GM18499 (cell line): ENCODE measurements at regions not wholly inside any gene's neighbourhood (a gene's known extent, or its start where the extent isn't known, plus 50 kb on each side); places are given as distances from the start of the nearest gene placed in this dataset.

Source experiments
- ATAC-seq: cut with Tn5 transposase; IDR thresholded peaks from one replicate; pipeline ENCODE4 v1.9.1; 2021; ENCODE audit warnings: moderate number of reproducible peaks; ENCODE audit not compliant: insufficient read depth, unreplicated experiment

DNA sequence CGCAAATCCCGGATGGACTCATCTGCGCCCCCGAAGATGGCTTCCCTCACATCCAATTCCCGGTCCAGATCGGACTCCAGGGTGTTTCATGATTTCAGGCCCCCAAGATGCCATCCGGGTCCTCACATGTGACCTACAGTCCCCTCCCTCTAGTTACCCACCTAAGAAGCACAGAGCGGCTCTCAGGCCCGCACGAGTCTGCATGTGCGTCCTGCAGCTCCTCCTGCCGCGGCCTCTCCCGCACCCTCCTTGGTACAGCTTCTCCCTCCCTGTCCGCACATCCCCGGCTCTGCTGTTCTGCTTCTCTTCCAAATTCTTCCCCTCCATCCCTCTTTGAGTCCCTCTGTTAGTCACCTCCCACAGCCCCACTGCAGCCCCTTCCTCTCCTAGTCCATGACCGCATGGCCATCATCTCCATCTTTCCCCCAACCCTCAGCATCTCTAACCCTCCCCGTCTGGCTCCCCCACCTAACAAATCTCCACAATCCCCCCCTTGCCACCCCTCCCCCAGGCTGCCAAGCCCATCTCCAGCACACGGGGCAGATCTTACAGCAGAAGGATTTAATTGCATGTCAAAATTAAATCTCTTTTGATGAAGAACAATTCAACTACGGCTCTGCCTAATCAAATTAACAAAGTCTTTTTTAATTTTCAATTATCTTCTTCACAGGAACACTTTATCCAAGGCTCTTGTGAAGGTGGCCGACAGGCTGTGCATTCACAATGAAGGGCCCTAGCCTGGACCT is 231.0 kb downstream of the RBFOX3 start:
- ATAC-seq = no peak

DNA sequence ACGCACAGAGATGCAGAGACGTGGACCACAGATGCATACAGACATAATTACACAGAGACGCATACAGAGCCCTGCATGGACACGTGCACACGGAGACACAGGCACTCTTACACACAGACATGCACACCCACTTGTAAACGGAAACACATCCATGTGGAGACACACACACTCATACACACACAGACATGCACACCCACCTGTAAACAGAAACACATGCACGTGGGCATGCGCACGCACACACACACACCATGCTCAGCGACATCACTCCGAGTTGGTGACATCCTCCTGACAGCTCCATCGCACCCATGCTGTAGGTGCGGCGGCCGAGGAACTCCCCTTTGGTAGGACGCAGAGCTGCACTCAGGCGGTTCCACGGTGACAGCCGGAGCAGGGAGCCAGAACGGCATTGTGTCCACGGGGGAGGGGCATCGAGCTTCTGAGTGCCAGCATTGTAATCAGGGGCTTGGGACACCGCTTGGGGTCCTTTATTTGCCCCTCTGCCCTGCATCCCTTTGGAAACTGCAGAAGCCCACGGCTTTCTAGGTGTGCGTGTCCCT is 233.5 kb downstream of the RBFOX3 start:
- no peak for ATAC-seq

DNA sequence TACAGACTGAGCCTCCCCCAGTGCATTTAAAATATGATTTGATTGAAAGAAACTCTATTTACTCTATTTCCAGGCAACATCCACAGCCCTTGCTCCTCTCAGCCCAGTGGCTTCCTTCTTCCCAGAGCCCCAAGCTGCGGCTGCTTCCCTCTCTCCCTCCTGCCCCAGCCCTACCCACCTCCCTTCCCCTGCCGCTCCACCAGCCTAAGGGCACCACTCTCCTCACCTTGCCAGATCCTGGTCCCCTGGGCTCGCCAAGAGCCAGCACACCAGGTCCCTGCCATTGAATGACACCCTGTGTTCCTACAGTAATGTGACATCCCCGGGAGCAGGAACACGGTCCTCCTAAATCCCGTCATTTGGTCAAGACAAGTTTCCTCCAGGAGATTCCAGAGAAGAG is 236.0 kb downstream of the RBFOX3 start:
- no peak for ATAC-seq

DNA sequence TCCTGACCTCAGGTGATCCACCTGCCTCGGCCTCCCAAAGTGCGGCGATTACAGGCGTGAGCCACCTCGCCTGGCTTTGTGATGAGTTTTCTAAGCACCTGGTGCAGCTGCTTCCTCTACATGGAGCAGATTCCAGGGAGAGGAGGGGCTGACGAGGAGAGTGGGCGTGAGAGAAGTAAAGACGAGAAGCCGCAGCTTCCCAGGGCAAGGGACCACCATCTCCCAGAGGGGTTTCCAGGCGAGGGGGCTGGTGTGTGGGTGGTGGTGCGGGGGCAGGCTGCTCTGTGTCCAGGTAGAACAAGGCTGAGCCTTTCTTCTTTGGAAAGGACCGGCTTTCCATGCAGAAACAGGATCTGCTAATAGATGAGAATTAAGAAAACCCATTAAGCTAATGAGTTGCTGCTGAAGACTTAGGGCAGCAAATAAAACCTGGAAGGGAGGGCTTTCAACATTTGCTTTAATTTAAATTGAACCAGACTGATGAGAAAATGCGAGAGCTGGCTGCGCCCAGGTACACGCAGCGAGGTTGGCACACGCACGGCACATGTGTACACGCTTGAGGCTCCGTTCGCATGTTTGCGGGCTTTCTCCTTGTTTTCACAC is 236.7 kb downstream of the RBFOX3 start:
- no peak for ATAC-seq

DNA sequence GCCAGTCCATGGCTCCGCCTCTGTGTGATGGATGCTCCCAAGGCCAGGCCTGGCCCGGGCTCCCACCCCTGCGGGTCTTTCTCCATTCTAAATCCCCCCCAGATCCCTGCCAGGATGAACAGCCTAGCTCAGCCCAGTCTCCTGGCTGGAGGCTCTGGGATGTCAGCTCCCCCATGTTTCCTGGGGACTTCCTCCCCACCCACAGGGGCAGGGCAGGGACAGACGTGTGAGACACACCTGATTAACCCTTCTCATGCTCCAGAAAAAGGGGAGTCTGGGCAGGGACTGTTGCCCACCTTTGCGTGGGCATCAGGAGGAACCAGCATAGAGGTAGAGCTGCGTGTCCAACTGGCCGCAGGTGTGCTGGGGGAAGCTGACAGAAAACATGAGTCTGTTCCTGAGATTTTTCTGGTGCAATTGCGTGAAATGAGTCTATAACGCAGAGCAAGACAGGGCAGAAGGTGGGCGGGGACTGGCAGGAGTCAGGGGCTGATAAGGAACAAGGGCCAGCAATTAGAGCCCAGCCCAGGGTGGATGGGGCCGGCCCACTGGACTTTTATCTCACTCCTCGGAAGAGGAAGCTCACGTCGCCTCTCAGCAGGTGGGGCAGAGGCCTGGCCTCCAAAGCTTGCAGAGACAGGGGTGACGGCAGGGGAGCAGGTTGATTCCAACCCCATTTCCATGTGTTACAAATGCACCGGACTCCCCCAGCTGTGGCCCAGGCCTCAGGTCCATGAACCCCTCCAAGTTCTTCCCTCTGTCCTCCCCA is 238.2 kb downstream of the RBFOX3 start:
- no peak for ATAC-seq

GRCh38 chr17:79371984-79372383 is 238.9 kb downstream of the RBFOX3 start:
- ATAC-seq = no peak

- no peak for ATAC-seq
These were observed 240.3 kb downstream of the RBFOX3 start for GRCh38 chr17:79370594-79370993.

GRCh38 chr17:79370126-79370525 is 240.7 kb downstream of the RBFOX3 start:
- ATAC-seq = no peak

- no peak for ATAC-seq
These were observed 241.3 kb downstream of the RBFOX3 start for GRCh38 chr17:79369532-79369931.

- ATAC-seq = no peak
These were observed 241.8 kb downstream of the RBFOX3 start for GRCh38 chr17:79369001-79369400.

- no peak for ATAC-seq
These were observed 242.3 kb downstream of the RBFOX3 start for GRCh38 chr17:79368521-79368920.

DNA sequence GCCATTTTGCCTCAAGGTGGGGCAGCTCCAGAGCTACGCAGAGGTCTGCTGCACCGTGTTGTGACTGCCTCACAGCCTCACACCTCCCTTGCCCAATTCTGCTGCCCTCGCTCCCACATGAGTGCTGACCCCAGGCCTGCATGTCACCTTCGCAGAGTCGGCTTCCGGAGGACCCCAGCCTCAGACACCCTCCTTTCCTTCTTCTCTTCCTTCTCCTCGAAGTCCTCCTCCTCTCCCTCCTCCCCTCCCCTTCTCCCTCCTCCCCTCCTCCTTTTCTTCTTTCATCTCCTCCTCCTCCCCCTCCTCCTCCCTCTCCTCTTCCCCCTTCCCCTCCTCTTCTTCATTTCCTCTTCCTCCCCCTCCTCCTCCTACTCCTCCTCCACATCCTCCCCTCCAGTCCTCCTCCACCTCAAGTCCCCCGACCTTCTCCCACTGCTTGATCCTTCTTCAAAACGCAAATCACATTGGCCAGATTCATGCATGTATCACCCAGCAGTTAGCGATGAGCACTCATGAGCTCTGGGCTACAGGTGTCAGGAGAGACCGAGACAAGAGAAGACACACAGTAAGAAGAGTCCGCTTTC is 243.8 kb downstream of the RBFOX3 start:
- no peak for ATAC-seq

DNA sequence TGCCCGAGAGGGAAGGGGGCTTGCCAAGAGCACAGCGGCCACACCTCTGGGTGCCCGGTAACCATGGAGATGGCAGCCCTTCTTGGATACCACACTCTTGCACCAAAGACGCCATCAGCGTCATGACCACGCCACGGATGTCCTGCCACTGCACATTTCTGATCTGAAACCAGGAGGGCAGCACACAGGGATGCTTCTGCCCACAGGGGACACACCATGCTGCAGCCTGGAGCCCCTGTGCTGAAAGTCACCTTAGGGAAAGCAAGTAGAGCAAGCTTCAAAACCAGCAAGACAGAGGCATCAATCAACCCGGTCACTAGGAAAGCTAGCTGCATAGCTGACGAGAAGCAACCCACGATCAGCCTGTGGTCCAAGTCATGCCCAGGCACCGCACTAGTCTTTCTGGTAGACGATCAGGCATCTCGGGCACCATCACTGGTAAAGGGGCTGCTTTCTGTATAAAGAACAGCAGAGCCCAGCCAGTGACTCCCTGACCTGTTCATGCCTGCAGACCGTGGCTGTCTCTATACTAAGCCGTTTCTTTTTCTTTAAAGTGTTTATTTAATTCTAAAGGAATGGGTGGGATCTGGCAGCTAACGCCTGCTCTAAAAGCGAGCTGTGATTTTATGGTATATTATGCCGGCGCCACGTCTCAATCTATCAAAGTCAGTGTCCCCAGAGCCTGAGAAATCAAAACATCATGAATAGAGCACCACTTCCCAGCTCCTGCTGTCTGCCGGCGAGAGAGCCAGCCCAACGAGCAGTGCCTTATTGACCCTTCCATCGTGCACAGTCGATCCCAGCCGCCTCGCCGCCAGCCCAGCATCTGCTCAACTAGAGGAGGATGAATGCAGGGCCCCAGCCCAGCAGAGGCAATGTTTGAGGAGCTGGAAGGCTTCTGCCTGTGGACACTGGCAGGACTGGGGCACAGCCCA is 244.7 kb downstream of the RBFOX3 start:
- no peak for ATAC-seq

DNA sequence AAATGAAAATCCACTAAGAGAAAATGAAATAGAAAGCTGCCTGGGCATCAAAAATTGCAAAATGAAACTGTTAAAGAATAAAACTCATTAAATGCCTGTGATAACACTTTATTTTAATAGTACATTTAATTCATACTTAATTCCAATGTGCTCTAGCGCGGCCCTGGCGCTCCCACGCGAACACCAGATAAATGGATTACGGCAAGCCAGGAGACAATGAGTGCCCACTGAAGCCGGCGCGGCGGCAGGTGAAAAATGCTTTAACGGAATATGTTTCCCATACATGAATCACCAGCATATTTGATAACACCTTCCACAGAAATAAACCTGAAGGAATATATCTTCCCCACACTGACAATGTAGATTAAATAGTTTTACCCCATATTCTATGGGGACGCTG is 245.5 kb downstream of the RBFOX3 start:
- no peak for ATAC-seq

GRCh38 chr17:79364315-79365094 is 246.3 kb downstream of the RBFOX3 start:
- ATAC-seq = no peak

DNA sequence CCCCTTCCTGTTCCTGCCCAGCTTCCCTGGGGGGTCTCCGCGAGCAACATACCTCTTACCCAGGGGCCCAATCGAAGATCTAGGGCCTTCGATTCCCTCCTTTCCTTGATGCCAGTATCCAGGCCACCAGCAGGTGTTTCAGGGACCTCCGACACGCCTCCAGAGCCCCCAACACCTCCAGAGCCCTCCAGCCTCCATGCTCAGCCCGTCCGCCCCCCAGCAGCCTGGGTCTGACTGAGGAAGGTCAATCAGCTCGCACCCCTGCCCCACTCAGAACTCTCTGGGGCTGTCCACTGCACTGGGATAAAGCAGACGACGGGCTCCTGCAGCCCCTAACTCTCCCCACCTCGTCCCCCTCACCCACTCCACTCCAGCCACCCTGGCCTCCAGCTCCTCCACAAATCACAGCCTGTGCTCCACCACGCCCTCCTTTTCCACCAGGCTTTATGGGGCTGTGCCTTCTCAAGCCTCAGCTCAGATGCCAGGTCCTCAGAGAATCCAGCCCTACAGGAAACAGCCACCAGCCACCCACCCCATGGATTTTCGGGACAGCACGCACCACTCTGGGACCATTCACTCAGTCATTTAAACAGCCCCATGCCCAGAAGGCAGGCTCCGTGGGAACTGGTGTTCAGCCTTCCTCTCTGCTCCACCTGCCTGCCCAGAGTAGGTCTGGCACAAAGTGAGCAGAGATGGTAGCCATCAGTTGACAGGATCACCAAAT is 247.1 kb downstream of the RBFOX3 start:
- ATAC-seq = no peak

GRCh38 chr17:79362772-79363305 is 248.0 kb downstream of the RBFOX3 start:
- no peak for ATAC-seq
